22Rv1 (cell line): ENCODE measurements at regions not wholly inside any gene's neighbourhood (a gene's known extent, or its start where the extent isn't known, plus 50 kb on each side); places are given as distances from the start of the nearest gene placed in this dataset.

Source experiments
- CTCF ChIP-seq: fragments of 450-650 bp; IDR thresholded peaks from 2 replicates; pipeline ENCODE4 v1.5.1; 2017; ENCODE audit warnings: mild to moderate bottlenecking
- ZFX ChIP-seq: fragments of 450-650 bp; IDR thresholded peaks from 2 replicates; pipeline ENCODE4 v1.6.1; 2017; ENCODE audit warnings: antibody characterized with exemption, borderline replicate concordance

GRCh38 chr5:67249590-67249895, 52.9 kb upstream of the CD180 start:
- no peak for TF ChIP-seq CTCF
- TF ChIP-seq ZFX: no peak
